HG02678 (cell line): ENCODE measurements at regions not wholly inside any gene's neighbourhood (a gene's known extent, or its start where the extent isn't known, plus 50 kb on each side); places are given as distances from the start of the nearest gene placed in this dataset.

Experiments used
- ATAC-seq: cut with Tn5 transposase; IDR thresholded peaks from one replicate; pipeline ENCODE4 v1.9.1; 2021; ENCODE audit warnings: mild to moderate bottlenecking, moderate library complexity; ENCODE audit not compliant: unreplicated experiment

- no peak for ATAC-seq
Observed at GRCh38 chr7:28292834-28293526, 112.4 kb upstream of the JAZF1 start.

- no peak for ATAC-seq
Observed at GRCh38 chr7:28293527-28293835, 112.9 kb upstream of the JAZF1 start.

GRCh38 chr7:28296571-28297483, 115.5 kb upstream of the CREB5 start:
- ATAC-seq: no peak

- ATAC-seq: peak; percentile 57
Observed at GRCh38 chr7:28297801-28298459, 114.4 kb upstream of the CREB5 start.

GRCh38 chr7:28298870-28299518, 113.3 kb upstream of the CREB5 start:
- no peak for ATAC-seq

- no peak for ATAC-seq
Observed at GRCh38 chr7:28299556-28299955, 112.8 kb upstream of the CREB5 start.

- no peak for ATAC-seq
Observed at GRCh38 chr7:28300488-28300887, 111.8 kb upstream of the CREB5 start.

- no peak for ATAC-seq
Observed at GRCh38 chr7:28301148-28301641, 111.1 kb upstream of the CREB5 start.

GRCh38 chr7:28304290-28304689, 108.0 kb upstream of the CREB5 start:
- no peak for ATAC-seq

- no peak for ATAC-seq
Observed at GRCh38 chr7:28309704-28310459, 102.4 kb upstream of the CREB5 start.

GRCh38 chr7:28310460-28310848, 101.9 kb upstream of the CREB5 start:
- no peak for ATAC-seq

- no peak for ATAC-seq
Observed at GRCh38 chr7:28311670-28312069, 100.6 kb upstream of the CREB5 start.

GRCh38 chr7:28312948-28313347, 99.4 kb upstream of the CREB5 start:
- ATAC-seq: no peak

- ATAC-seq: no peak
Observed at GRCh38 chr7:28314841-28315240, 97.5 kb upstream of the CREB5 start.

- ATAC-seq: no peak
Observed at GRCh38 chr7:28315565-28316410, 96.5 kb upstream of the CREB5 start.

- no peak for ATAC-seq
Observed at GRCh38 chr7:28316489-28316888, 95.8 kb upstream of the CREB5 start.

- ATAC-seq: no peak
Observed at GRCh38 chr7:28318101-28318762, 94.1 kb upstream of the CREB5 start.

GRCh38 chr7:28323833-28324232, 88.5 kb upstream of the CREB5 start:
- no peak for ATAC-seq

- no peak for ATAC-seq
Observed at GRCh38 chr7:28328146-28328545, 84.2 kb upstream of the CREB5 start.
